K562 (cell line): ENCODE measurements at regions not wholly inside any gene's neighbourhood (a gene's known extent, or its start where the extent isn't known, plus 50 kb on each side); places are given as distances from the start of the nearest gene placed in this dataset.

ENCODE experiments used
- ATAC-seq: fragments of 200-7000 bp; cut with Tn5 transposase; 3 replicates; pipeline ENCODE4 v1.9.1; 2020; ENCODE audit warnings: moderate library complexity
- BruUV-seq: library from RNA; stranded (reverse); fragments of 400-500 nt; replicated peaks from 2 replicates; lab custom pipeline; 2021; lab: Mats Ljungman, UMichigan
- CTCF ChIA-PET: fragments of 300-600 bp; formaldehyde crosslinking; extraction: SDS; loops from one replicate; lab custom pipeline; 2021; ENCODE audit warnings: low intra/inter-chr PET ratio; lab: Yijun Ruan, JAX
- POLR2A ChIA-PET: fragments of 300-600, 350-650 bp; sonication (Branson Sonifier 250); formaldehyde crosslinking; extraction: SDS; loops from one replicate; lab custom pipeline; 2021; ENCODE audit warnings: antibody characterized with exemption, inconsistent platforms; lab: Yijun Ruan, JAX
- DNase-seq, 4 experiments: peaks; one replicate each; pipeline versions ENCODE4 v3.0.0 to v3.0.0-alpha.2; 2011 to 2018; ENCODE audit warnings: low spot score in 3 of 4, mixed read lengths in 3 of 4; ENCODE audit errors: extremely low read depth in 1 of 4
- FAIRE-seq: peaks from 2 replicates; lab custom pipeline; 2011; peaks lifted over from hg19 to GRCh38; lab: Jason Lieb, UNC
- H2AFZ ChIP-seq: 2 replicates; pipeline ENCODE4 v1.6.0; 2011; ENCODE audit warnings: low read depth, low read length, control low read depth, inconsistent platforms
- H3K27ac ChIP-seq: fragments of 200-600 bp; 3 replicates; pipeline ENCODE4 v1.8.0; 2011; ENCODE audit warnings: low read depth, mild to moderate bottlenecking, control low read depth, inconsistent platforms, low read length, moderate library complexity, mixed read lengths; ENCODE audit errors: extremely low read depth
- H3K27me3 ChIP-seq, 2 experiments: fragments of 300-600 bp in 1 of 2; 2 replicates in 1 of 2; 3 replicates in 1 of 2; pipeline versions ENCODE4 v1.6.0 to v1.8.0; 2011; ENCODE audit warnings: inconsistent platforms in 2 of 2, low read length in 2 of 2, mild to moderate bottlenecking in 1 of 2, mixed read lengths in 1 of 2, moderate library complexity in 1 of 2; ENCODE audit not compliant: control insufficient read depth in 2 of 2, insufficient read depth in 2 of 2
- H3K36me3 ChIP-seq: fragments of 300-600 bp; 3 replicates; pipeline ENCODE4 v1.8.0; 2011; ENCODE audit warnings: mild to moderate bottlenecking, low read length, inconsistent platforms; ENCODE audit not compliant: control insufficient read depth, insufficient read depth
- H3K4me1 ChIP-seq, 2 experiments: fragments of 200-600 bp in 1 of 2; replicated peaks in 1 of 2; 2 replicates in 1 of 2; 3 replicates in 1 of 2; pipeline versions ENCODE4 v1.5.1 to v1.8.0; 2011; ENCODE audit warnings: inconsistent platforms in 2 of 2, low read length in 2 of 2, mild to moderate bottlenecking in 1 of 2, mixed read lengths in 1 of 2, moderate library complexity in 1 of 2; ENCODE audit not compliant: control insufficient read depth in 2 of 2, insufficient read depth in 2 of 2
- H3K4me2 ChIP-seq: 2 replicates; pipeline ENCODE4 v1.6.1; 2011; ENCODE audit warnings: low read length, control low read depth, inconsistent platforms, mixed read lengths; ENCODE audit not compliant: insufficient read depth
- H3K4me3 ChIP-seq: fragments of 200-600 bp; sonication (generic), shearing (Covaris generic); 2 replicates; pipeline ENCODE4 v1.5.1; 2016; ENCODE audit warnings: control low read depth, inconsistent platforms
- H3K79me2 ChIP-seq: fragments of 200-600 bp; 3 replicates; pipeline ENCODE4 v1.8.0; 2011; ENCODE audit warnings: low read length, inconsistent platforms; ENCODE audit not compliant: control insufficient read depth, insufficient read depth
- H3K9ac ChIP-seq, 2 experiments: 2 replicates each; pipeline versions ENCODE4 v1.6.0 to v1.6.1; 2011; ENCODE audit warnings: low read depth in 2 of 2, low read length in 2 of 2, control low read depth in 1 of 2, inconsistent platforms in 1 of 2, mild to moderate bottlenecking in 1 of 2, mixed read lengths in 1 of 2; ENCODE audit not compliant: insufficient read depth in 1 of 2
- H3K9me1 ChIP-seq: one replicate; pipeline ENCODE4 v1.6.0; 2011; ENCODE audit warnings: inconsistent platforms, mild to moderate bottlenecking, low read length, moderate library complexity; ENCODE audit not compliant: control insufficient read depth, insufficient read depth
- H3K9me3 ChIP-seq: replicated peaks from 2 replicates; pipeline ENCODE4 v1.5.1; 2011; ENCODE audit warnings: low read depth, low read length, inconsistent platforms; ENCODE audit not compliant: control insufficient read depth, insufficient read depth
- H4K20me1 ChIP-seq: replicated peaks from 2 replicates; pipeline ENCODE4 v1.6.1; 2011; ENCODE audit warnings: low read length, inconsistent platforms, mixed read lengths; ENCODE audit not compliant: control insufficient read depth, insufficient read depth
- C11orf30 ChIP-seq: fragments of 450-650 bp; IDR thresholded peaks from 2 replicates; pipeline ENCODE4 v1.6.1; 2016; ENCODE audit warnings: low read depth, mild to moderate bottlenecking
- CHD2 ChIP-seq: IDR thresholded peaks from 2 replicates; pipeline ENCODE4 v1.6.1; 2011; ENCODE audit warnings: low read depth, low read length
- DLX4 ChIP-seq: fragments of 250-450 bp; sonication (Bioruptor Pico); IDR thresholded peaks from 2 replicates; pipeline ENCODE4 v1.6.1; 2021; ENCODE audit warnings: mild to moderate bottlenecking
- GTF2F1 ChIP-seq: IDR thresholded peaks from 2 replicates; pipeline ENCODE4 v1.6.1; 2011; ENCODE audit warnings: low read depth, low read length, improper control_type of control experiment
- HNRNPH1 ChIP-seq: fragments of 200-400 bp; formaldehyde crosslinking; optimal IDR thresholded peaks from 2 replicates; pipeline ENCODE3; 2017; ENCODE audit warnings: low read depth, mild to moderate bottlenecking, low read length, moderate library complexity
- KDM5B ChIP-seq: fragments of 200-600 bp; sonication (generic); IDR thresholded peaks from 2 replicates; pipeline ENCODE4 v1.6.1; 2012; ENCODE audit warnings: low read depth, mild to moderate bottlenecking, moderate library complexity, low read length, control low read depth, inconsistent platforms; ENCODE audit not compliant: insufficient replicate concordance
- MNT ChIP-seq, 2 experiments: fragments of 450-650 bp; conservative IDR thresholded peaks; 2 replicates each; pipeline ENCODE4 v1.6.1; 2017; ENCODE audit warnings: mild to moderate bottlenecking in 2 of 2, moderate library complexity in 2 of 2
- SIN3B ChIP-seq: fragments of 450-650 bp; IDR thresholded peaks from 2 replicates; pipeline ENCODE4 v1.6.1; 2017; ENCODE audit warnings: low read depth, mild to moderate bottlenecking, moderate library complexity
- TAF7 ChIP-seq: fragments of 450-650 bp; IDR thresholded peaks from 2 replicates; pipeline ENCODE4 v1.6.1; 2016; ENCODE audit warnings: missing genetic modification characterization, missing compliant biosample characterization
- UBTF ChIP-seq, 2 experiments: IDR thresholded peaks; 2 replicates each; pipeline ENCODE4 v1.6.1; 2012; ENCODE audit warnings: improper control_type of control experiment in 2 of 2, low read depth in 2 of 2, low read length in 2 of 2, borderline replicate concordance in 1 of 2
- ZBTB11 ChIP-seq, 3 experiments: fragments of 200-800 bp in 1 of 3; fragments of 250-450 bp in 1 of 3; fragments of 450-650 bp in 1 of 3; sonication (Bioruptor Pico) in 1 of 3; sonication (Bioruptor generic) in 1 of 3; formaldehyde crosslinking in 1 of 3; IDR thresholded peaks; 2 replicates each; pipeline versions ENCODE4 v1.6.1 to v1.8.0; 2016 to 2022; ENCODE audit warnings: mild to moderate bottlenecking in 2 of 3, missing genetic modification characterization in 2 of 3, missing compliant biosample characterization in 1 of 3, moderate library complexity in 1 of 3
- ZNF79 ChIP-seq: fragments of 250-450 bp; sonication (Bioruptor Pico); IDR thresholded peaks from 2 replicates; pipeline ENCODE4 v1.4.0; 2020; ENCODE audit warnings: low read depth, mild to moderate bottlenecking, moderate library complexity
- WGBS: fragments of 100-300 bp; shearing (Covaris generic); methylation state at CpG from one replicate; pipeline ENCODE4 v1.1.6; 2016; ENCODE audit warnings: low coverage, mixed read lengths; ENCODE audit not compliant: insufficient coverage; ENCODE audit errors: missing lambda C conversion rate; 5-methylcytosine and 5-hydroxymethylcytosine counted together
- in situ Hi-C: fragments of 300-500 bp; cut with MboI; formaldehyde crosslinking; loops from 4 replicates; pipeline ENCODE4 v1.15.0; 2018; ENCODE audit warnings: inconsistent platforms, mixed read lengths
- intact Hi-C: fragments of 100-400 bp; cut with micrococcal nuclease; formaldehyde crosslinking; loops from 2 replicates; pipeline ENCODE4 v1.14.2; 2022
- TF ChIP-seq, protein P1 (sequence below): sonication (generic); formaldehyde crosslinking; IDR thresholded peaks from 2 replicates; pipeline ENCODE4 v1.8.0; 2022; ENCODE audit warnings: mild to moderate bottlenecking, low read depth, missing genetic modification reagents

DNA sequence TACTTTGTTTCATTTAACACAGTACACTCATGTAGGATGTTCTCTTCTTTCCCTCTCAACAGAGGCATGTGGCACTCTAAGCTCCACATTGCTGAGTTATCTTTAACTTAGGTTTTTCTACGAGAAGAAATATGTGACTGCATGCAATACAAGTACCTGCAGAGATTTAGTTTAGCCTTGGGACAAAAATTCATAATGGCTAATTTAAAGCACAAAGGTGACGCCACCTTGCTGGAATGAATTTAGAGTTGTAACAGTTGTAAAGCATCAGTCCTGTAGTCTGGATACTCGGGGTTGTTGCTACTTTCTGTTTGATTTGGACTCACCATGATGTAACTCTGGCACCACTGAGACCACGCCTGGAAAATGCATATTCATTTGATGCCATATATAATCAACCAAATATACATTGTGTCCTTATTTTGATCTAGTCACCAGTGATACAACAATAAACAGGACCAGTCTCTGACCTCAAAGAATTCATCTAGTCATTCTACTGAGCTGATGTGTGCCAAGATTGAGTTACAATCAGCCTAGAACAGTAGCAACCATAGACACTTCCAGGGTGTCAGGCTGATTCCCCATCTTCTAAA is 451.0 kb upstream of the ZFP42 start:
- Histone ChIP-seq H3K27ac (no peak overlapping the region), H2AFZ (no peak overlapping the region), H3K9me3 (no peaks in the 10 kb centered on the region), H4K20me1 (no peaks in the 10 kb centered on the region), H3K27me3 (no peaks in the 10 kb centered on the region), H3K9ac (no peak overlapping the region), H3K9me1 (no peaks in the 10 kb centered on the region), H3K4me2 (no peak overlapping the region), H3K4me3 (no peak overlapping the region), H3K79me2 (no peaks in the 10 kb centered on the region), H3K4me1 (no peaks in the 10 kb centered on the region), H3K36me3 (no peaks in the 10 kb centered on the region)
- FAIRE-seq (no peak), DNase-seq (no peak), ATAC-seq (no peak)
- in situ Hi-C loops (no loop called here), intact Hi-C loops (no loop called here)
- no TSS peak for BruUV-seq
- ChIA-PET POLR2A (no interaction called here), CTCF (no interaction called here)
- 0% methylated on average over 4 of the region's 4 CpGs for WGBS
- TF ChIP-seq KDM5B = no peak
- no peak for TF ChIP-seq SIN3B
- no peak for TF ChIP-seq ZBTB11 (CRISPR knock-in tag; IDR thresholded peaks at IDR 0.05)
- no peak for TF ChIP-seq HNRNPH1
- no peak for TF ChIP-seq TAF7 (tag)
- TF ChIP-seq C11orf30 = no peak
- no peak for TF ChIP-seq ZNF79 (CRISPR knock-in tag)
- no peak for TF ChIP-seq UBTF (IDR thresholded peaks at IDR 0.05; ENCODE audit: borderline replicate concordance in 1 of 2, low read depth in 2 of 2, low read length in 2 of 2)
- no peak for TF ChIP-seq GTF2F1
- no peak for TF ChIP-seq MNT (conservative IDR thresholded peaks at IDR 0.05)
- no peak for TF ChIP-seq CHD2
- no peak for TF ChIP-seq DLX4 (CRISPR knock-in tag)
- TF ChIP-seq, protein P1, sequence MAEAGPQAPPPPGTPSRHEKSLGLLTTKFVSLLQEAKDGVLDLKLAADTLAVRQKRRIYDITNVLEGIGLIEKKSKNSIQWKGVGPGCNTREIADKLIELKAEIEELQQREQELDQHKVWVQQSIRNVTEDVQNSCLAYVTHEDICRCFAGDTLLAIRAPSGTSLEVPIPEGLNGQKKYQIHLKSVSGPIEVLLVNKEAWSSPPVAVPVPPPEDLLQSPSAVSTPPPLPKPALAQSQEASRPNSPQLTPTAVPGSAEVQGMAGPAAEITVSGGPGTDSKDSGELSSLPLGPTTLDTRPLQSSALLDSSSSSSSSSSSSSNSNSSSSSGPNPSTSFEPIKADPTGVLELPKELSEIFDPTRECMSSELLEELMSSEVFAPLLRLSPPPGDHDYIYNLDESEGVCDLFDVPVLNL (CRISPR knock-in tag) = no peak
